ENCODE measurements at regions not wholly inside any gene's neighbourhood (a gene's known extent, or its start where the extent isn't known, plus 50 kb on each side); places are given as distances from the start of the nearest gene placed in this dataset.

DNA sequence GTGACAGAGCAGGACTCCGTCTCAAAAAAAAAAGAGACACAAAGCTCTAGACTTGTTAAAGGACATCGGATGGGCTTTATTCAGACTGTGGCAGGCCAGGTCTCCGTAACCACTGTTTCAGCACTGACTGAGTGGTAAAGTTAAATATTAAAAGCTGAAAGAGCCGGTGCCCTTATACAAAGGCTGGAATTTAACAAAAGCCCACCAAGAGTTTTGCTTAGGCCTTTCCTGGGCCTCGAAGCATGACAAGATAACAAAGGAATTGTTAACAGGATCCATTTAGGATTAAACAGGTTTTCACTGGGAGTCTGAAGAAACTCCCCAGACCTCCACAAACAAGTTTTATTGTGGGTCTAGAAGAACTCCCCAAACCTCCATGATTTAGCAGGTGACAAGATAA is 727.8 kb downstream of the TYW1 start:
- no peaks in the 10 kb centered on the region for H3K36me3 ChIP-seq (ENCODE audit: control insufficient read depth, insufficient read depth, low read length)
- TF ChIP-seq, protein P1, sequence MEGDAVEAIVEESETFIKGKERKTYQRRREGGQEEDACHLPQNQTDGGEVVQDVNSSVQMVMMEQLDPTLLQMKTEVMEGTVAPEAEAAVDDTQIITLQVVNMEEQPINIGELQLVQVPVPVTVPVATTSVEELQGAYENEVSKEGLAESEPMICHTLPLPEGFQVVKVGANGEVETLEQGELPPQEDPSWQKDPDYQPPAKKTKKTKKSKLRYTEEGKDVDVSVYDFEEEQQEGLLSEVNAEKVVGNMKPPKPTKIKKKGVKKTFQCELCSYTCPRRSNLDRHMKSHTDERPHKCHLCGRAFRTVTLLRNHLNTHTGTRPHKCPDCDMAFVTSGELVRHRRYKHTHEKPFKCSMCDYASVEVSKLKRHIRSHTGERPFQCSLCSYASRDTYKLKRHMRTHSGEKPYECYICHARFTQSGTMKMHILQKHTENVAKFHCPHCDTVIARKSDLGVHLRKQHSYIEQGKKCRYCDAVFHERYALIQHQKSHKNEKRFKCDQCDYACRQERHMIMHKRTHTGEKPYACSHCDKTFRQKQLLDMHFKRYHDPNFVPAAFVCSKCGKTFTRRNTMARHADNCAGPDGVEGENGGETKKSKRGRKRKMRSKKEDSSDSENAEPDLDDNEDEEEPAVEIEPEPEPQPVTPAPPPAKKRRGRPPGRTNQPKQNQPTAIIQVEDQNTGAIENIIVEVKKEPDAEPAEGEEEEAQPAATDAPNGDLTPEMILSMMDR (IDR thresholded peaks at IDR 0.05; ENCODE audit: insufficient read depth, low read length, poor library complexity, severe bottlenecking): no peak
- H3K4me3 ChIP-seq (ENCODE audit: low read depth, low read length): no peak overlapping the region
- no peak for DNase-seq (ENCODE audit: low read depth)
- no peaks in the 10 kb centered on the region for H3K27me3 ChIP-seq (ENCODE audit: control insufficient read depth, insufficient read depth, low read length)

- no peak overlapping the region for H3K4me3 ChIP-seq (ENCODE audit: low read depth, low read length)
- no peaks in the 10 kb centered on the region for H3K36me3 ChIP-seq (ENCODE audit: control insufficient read depth, insufficient read depth, low read length)
- TF ChIP-seq, protein P1 (IDR thresholded peaks at IDR 0.05; ENCODE audit: insufficient read depth, low read length, poor library complexity, severe bottlenecking): no peak
- no peaks in the 10 kb centered on the region for H3K27me3 ChIP-seq (ENCODE audit: control insufficient read depth, insufficient read depth, low read length)
- DNase-seq (ENCODE audit: low read depth): no peak
These were observed 728.3 kb downstream of the TYW1 start for GRCh38 chr7:67724955-67725354.

- DNase-seq (ENCODE audit: low read depth): no peak
- TF ChIP-seq, protein P1 (IDR thresholded peaks at IDR 0.05; ENCODE audit: insufficient read depth, low read length, poor library complexity, severe bottlenecking): no peak
- no peaks in the 10 kb centered on the region for H3K36me3 ChIP-seq (ENCODE audit: control insufficient read depth, insufficient read depth, low read length)
- no peaks in the 10 kb centered on the region for H3K27me3 ChIP-seq (ENCODE audit: control insufficient read depth, insufficient read depth, low read length)
- H3K4me3 ChIP-seq (ENCODE audit: low read depth, low read length): no peak overlapping the region
These were observed 728.8 kb downstream of the TYW1 start for GRCh38 chr7:67725423-67725822.

- H3K27me3 ChIP-seq (ENCODE audit: control insufficient read depth, insufficient read depth, low read length): no peaks in the 10 kb centered on the region
- TF ChIP-seq, protein P1 (IDR thresholded peaks at IDR 0.05; ENCODE audit: insufficient read depth, low read length, poor library complexity, severe bottlenecking): no peak
- H3K4me3 ChIP-seq (ENCODE audit: low read depth, low read length): no peak overlapping the region
- no peak for DNase-seq (ENCODE audit: low read depth)
- no peaks in the 10 kb centered on the region for H3K36me3 ChIP-seq (ENCODE audit: control insufficient read depth, insufficient read depth, low read length)
These were observed 733.1 kb downstream of the TYW1 start for GRCh38 chr7:67729771-67730170.

GRCh38 chr7:67731704-67732103 is 735.1 kb downstream of the TYW1 start:
- Histone ChIP-seq H3K4me3 (ENCODE audit: low read depth, low read length) (no peak overlapping the region), H3K27me3 (ENCODE audit: control insufficient read depth, insufficient read depth, low read length) (no peaks in the 10 kb centered on the region), H3K36me3 (ENCODE audit: control insufficient read depth, insufficient read depth, low read length) (no peaks in the 10 kb centered on the region)
- DNase-seq (ENCODE audit: low read depth): no peak
- TF ChIP-seq, protein P1 (IDR thresholded peaks at IDR 0.05; ENCODE audit: insufficient read depth, low read length, poor library complexity, severe bottlenecking): no peak

- no peak for DNase-seq (ENCODE audit: low read depth)
- TF ChIP-seq, protein P1 (IDR thresholded peaks at IDR 0.05; ENCODE audit: insufficient read depth, low read length, poor library complexity, severe bottlenecking): no peak
- Histone ChIP-seq H3K36me3 (ENCODE audit: control insufficient read depth, insufficient read depth, low read length) (no peaks in the 10 kb centered on the region), H3K27me3 (ENCODE audit: control insufficient read depth, insufficient read depth, low read length) (no peaks in the 10 kb centered on the region), H3K4me3 (ENCODE audit: low read depth, low read length) (no peak overlapping the region)
These were observed 736.3 kb downstream of the TYW1 start for GRCh38 chr7:67732898-67733297.
